Effector memory CD4-positive, alpha-beta T cell (primary cell): ENCODE measurements at regions not wholly inside any gene's neighbourhood (a gene's known extent, or its start where the extent isn't known, plus 50 kb on each side); places are given as distances from the start of the nearest gene placed in this dataset.
"Not testable (repeated sequence)": the region's sequence is repeated elsewhere in the genome, so short reads cannot be mapped to it uniquely, and the experiment has no call there.

Experiments
- DNase-seq, 3 donors: peaks; one replicate each; pipeline ENCODE4 v3.0.0-alpha.2; 2020
- H3K27ac ChIP-seq: 2 replicates; pipeline ENCODE4 v1.7.0; 2013; ENCODE audit warnings: mild to moderate bottlenecking, low read length, moderate library complexity; ENCODE audit not compliant: insufficient read depth, poor library complexity, severe bottlenecking
- H3K27me3 ChIP-seq: replicated peaks from 2 replicates; pipeline ENCODE4 v1.7.0; 2013; ENCODE audit warnings: mild to moderate bottlenecking, low read length; ENCODE audit not compliant: insufficient read depth, control insufficient read depth, poor library complexity, severe bottlenecking
- H3K36me3 ChIP-seq: 2 replicates; pipeline ENCODE4 v1.7.0; 2013; ENCODE audit warnings: mild to moderate bottlenecking, low read length, moderate library complexity; ENCODE audit not compliant: control insufficient read depth, insufficient read depth
- H3K4me1 ChIP-seq: 2 replicates; pipeline ENCODE4 v1.7.0; 2013; ENCODE audit warnings: low read length, mild to moderate bottlenecking; ENCODE audit not compliant: control insufficient read depth, insufficient read depth, poor library complexity, severe bottlenecking
- H3K4me3 ChIP-seq: 2 replicates; pipeline ENCODE4 v1.7.0; 2013; ENCODE audit warnings: low read length, low read depth, mild to moderate bottlenecking; ENCODE audit not compliant: insufficient read depth, poor library complexity, severe bottlenecking
- H3K9me3 ChIP-seq: 2 replicates; pipeline ENCODE4 v1.7.0; 2013; ENCODE audit warnings: mild to moderate bottlenecking, low read length, moderate library complexity; ENCODE audit not compliant: control insufficient read depth

DNA sequence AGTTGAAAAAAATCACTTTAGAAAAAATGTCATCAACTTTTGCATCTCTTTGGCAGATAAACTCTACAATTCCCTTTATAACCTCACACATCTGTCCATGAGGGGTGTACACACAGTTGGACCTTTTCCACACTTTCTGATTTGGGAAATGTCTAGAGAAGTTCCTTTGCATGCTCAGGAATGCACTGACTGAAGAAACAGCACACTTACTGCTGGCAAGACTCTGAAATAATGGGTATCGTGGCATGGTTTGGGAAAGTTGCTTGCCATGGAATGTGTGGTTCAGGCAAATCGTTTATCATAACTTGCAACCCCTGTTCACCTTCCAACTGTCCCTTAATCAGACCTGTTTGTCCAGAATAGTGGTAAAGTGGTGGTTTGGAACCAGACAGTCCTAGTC lies 135.3 kb upstream of the TGFBR2 start:
- Histone ChIP-seq H3K36me3 (no peaks in the 10 kb centered on the region), H3K27ac (no peak overlapping the region), H3K4me1 (no peaks in the 10 kb centered on the region), H3K4me3 (no peak overlapping the region), H3K9me3 (no peaks in the 10 kb centered on the region), H3K27me3 (no peaks in the 10 kb centered on the region)
- DNase-seq = no peak

DNA sequence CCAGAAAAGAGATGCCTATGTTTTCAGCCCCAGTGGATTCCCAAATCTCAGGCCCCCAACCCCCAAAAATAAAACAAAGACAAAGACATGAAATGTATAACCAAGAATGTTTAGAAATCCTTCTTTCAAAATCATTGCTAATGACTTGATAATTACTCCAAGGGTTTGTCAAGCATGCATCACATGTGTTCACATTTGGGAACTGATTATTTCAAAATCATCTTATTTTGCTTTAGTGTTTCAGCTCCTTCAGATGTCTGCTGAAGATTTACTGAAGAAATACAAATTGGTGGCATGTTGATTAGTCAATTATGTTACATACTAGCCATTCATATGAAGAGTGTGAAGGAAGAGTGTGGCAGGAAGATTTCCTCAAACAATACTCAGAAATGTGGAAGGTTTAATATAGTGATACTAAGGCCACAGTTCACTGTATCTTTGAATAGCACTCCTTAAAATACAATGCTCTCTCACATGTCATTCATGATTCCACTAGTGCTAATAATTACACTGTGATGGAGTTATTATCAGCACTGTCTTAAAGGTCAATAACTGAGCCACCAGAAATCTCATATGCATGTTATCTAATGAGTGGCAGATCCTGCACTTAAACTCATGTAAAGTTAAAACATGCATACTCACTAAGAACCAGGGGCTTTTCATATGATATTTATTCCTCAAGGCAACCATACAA lies 134.5 kb upstream of the TGFBR2 start:
- Histone ChIP-seq H3K36me3 (no peaks in the 10 kb centered on the region), H3K27me3 (no peaks in the 10 kb centered on the region), H3K4me3 (no peak overlapping the region), H3K27ac (no peak overlapping the region), H3K9me3 (no peaks in the 10 kb centered on the region), H3K4me1 (no peaks in the 10 kb centered on the region)
- no peak for DNase-seq

DNA sequence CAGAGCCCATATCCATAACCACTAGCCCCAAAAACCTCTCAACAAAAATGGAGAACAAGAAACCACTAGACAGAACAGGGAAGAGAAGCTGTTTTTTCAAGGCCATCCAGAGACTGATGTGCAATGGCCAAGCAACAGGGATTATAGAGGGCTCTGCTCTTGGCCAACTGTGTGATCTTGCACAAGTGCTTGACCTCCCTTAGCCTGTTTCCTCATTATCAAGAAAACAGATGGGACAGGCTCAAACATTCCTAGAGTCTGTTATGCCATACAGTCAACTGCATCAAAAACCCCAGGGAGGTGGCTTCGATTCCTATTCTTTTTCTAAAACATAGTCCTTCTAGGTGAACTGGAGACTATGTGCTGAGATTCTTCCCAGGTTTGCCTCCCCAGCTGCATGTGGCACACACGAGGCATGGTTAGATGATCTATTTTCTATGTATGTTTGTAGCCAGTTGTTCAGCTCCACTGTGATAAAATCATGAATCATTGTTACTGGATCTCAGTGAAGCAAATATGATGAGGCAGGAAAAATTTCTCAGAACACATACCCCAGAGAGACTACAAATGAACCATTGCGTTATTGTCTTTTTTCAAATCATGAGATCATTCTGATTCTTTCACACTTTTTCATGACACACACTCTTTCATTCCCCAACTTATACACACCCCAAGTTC lies 132.9 kb upstream of the TGFBR2 start:
- DNase-seq = no peak
- H3K27me3 ChIP-seq = no peaks in the 10 kb centered on the region
- H3K4me3 ChIP-seq = no peak overlapping the region
- no peaks in the 10 kb centered on the region for H3K4me1 ChIP-seq
- no peaks in the 10 kb centered on the region for H3K36me3 ChIP-seq
- H3K9me3 ChIP-seq = no peaks in the 10 kb centered on the region
- no peak overlapping the region for H3K27ac ChIP-seq

DNA sequence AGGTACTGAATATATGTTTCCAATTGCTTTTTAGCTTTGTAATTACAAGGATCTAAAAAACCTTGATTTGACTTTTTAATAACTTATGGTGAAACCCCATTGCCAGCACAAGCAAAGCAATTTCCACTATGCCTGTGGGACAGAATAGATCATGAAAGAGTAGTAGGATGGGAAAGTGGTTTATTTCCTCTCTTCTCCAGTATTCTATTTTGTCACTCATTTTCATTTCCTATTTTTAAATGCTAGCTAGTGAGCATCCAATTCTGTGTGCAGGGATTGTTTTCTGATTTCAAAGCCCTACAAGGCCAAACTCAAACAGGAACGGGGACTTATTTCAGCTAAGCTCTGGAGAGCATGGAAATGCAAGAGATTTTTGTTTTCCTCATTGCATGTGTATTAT lies 132.0 kb upstream of the TGFBR2 start:
- no peaks in the 10 kb centered on the region for H3K27me3 ChIP-seq
- H3K27ac ChIP-seq = no peak overlapping the region
- no peaks in the 10 kb centered on the region for H3K9me3 ChIP-seq
- no peak overlapping the region for H3K4me3 ChIP-seq
- no peak for DNase-seq
- H3K4me1 ChIP-seq = no peaks in the 10 kb centered on the region
- H3K36me3 ChIP-seq = no peaks in the 10 kb centered on the region

DNA sequence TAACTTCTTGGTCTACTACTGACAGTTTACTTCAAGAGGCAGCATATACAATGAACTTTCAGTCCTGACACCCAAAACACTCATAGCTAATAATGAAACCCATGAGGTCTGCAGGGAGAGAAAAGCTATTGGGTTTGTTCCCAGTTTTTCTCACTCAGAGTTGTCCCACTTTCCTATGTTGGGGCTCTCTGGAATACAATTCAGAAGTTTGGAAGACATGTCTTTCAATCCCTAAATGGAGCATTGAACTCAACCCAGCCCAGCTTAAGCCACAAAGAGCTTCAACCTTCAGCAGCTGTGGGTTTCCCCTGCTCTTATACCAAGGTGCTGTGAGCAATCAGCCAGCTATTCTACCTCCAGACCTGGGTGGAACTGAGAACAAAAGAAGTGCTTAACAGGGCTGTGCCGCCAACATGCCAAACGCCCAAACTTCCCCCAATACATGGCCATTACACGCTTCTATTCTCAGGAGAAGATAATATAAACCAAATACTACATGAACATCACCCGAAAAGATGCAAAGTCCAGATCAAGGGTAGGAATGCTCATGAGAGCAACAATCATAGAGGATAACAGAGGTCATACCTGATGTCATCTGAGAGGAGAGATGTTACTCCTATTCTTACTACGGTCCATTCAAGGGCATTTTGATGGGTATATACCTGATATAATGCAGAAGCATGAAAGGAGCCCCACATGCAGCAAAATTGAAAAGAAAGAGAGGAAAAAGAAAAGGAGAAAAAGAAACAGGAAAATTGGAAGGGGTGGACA lies 131.2 kb upstream of the TGFBR2 start:
- H3K27ac ChIP-seq = no peak overlapping the region
- no peak for DNase-seq
- H3K9me3 ChIP-seq = no peaks in the 10 kb centered on the region
- H3K4me3 ChIP-seq = no peak overlapping the region
- H3K4me1 ChIP-seq = no peaks in the 10 kb centered on the region
- no peaks in the 10 kb centered on the region for H3K27me3 ChIP-seq
- H3K36me3 ChIP-seq = no peaks in the 10 kb centered on the region

DNA sequence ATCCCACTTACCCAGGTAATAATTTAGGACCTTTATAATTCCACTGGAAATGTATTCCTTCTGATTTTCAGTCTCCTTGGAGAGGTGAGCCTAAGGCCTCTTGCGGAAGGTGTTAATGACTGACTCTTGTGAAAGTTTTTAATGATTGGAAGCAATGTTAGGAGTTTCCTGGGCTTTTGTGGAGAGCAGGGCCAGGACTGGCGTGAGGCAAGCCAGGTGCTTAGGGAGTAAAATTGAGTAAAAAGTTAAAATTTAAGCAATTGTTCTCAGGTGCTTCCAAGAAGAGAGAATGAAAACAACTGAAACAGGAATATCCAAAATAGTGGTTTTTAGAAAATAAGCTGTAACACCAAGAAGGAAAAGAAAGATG lies 130.6 kb upstream of the TGFBR2 start:
- no peak for DNase-seq
- no peak overlapping the region for H3K4me3 ChIP-seq
- no peaks in the 10 kb centered on the region for H3K36me3 ChIP-seq
- no peaks in the 10 kb centered on the region for H3K9me3 ChIP-seq
- H3K27ac ChIP-seq = no peak overlapping the region
- H3K27me3 ChIP-seq = no peaks in the 10 kb centered on the region
- H3K4me1 ChIP-seq = no peaks in the 10 kb centered on the region

DNA sequence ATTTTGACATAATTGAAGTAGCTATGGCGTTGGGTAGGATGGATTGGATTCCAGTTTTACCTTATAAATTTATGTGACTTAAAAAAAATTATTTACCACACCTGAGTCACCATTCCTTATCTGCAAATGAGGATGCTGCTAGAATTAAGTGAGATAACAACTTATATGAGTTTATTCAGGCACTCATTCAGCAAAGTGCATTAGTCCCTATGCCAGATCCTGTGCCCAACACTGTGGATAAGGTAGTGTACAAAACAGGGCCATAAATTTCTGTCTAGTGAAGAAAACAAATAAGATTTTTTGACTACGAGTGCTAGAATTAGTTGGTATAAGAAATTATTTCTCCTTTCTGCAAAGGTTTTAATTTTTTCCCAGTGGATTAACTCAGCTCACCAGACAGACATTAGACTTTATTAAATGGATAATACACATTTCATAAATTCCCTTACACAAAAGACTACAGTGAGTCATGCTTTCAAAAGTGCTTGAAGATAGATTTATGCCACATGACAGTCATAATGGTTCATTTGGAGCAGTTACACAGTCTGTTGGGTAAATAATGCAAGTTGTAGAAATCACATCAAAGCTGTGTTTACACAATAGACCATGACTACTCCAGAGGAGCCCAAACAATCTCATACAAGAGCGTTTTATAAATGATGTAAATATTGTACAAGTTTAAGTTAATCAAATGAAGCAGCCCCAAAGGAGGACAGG lies 129.9 kb upstream of the TGFBR2 start:
- no peaks in the 10 kb centered on the region for H3K4me1 ChIP-seq
- no peak overlapping the region for H3K27ac ChIP-seq
- H3K27me3 ChIP-seq = no peaks in the 10 kb centered on the region
- DNase-seq = no peak
- no peak overlapping the region for H3K4me3 ChIP-seq
- no peaks in the 10 kb centered on the region for H3K36me3 ChIP-seq
- H3K9me3 ChIP-seq = no peaks in the 10 kb centered on the region

DNA sequence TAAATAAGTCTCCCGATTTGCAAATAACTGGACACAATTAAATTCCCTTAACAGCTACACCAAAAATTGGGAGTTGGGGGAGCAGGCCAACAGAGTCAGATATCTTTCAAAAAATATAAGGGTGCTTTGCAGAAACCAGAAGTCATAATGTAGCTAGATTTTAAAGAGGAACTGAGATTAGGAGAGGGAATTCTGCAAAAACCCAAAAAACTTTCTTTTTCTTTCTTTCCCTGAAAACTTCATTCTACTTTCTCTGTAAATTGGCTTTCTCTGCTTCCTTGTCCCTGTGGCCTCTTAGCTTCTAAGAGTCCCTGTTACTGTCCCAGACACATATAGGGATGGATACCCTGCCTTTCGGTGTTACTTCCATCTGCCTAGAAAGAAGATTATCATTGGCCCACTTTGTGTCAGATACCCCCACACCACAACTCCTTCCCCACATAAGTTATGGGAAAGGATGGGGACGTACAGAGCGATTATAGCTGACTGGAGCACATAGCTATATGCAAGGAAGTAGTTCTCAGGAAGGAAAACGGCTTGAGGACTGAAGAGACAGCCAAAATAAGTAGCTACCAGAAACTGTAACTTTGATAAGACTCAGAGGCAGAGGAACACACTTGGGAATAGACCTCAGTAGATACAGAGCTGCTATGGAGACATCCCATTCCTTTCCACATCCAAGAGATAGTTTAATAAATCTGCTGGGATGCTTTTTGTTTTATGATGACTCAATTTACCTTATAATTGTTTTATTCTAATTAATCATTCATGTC lies 129.1 kb upstream of the TGFBR2 start:
- Histone ChIP-seq H3K4me1 (no peaks in the 10 kb centered on the region), H3K27ac (no peak overlapping the region), H3K27me3 (no peaks in the 10 kb centered on the region), H3K4me3 (no peak overlapping the region), H3K36me3 (no peaks in the 10 kb centered on the region), H3K9me3 (no peaks in the 10 kb centered on the region)
- DNase-seq = no peak

DNA sequence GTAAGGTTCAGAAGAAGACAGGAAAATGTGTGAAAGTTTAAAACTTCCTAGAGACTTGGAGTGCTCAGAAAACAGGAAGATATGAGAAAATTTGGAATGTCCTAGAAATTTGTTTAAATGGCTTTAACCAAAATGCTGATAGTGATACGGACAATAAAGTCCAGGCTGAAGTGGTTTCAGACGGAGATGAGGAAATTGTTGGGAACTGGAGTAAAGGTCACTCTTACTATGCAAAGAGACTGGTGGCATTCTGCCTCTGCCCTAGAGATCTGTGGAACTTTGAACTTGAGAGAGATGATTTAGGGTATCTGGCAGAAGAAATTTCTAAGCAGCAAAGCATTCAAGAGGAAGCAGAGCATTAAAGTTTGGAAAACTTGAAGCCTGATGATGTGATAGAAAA lies 126.7 kb upstream of the TGFBR2 start:
- H3K9me3 ChIP-seq, H3K27me3 ChIP-seq, H3K4me3 ChIP-seq, H3K27ac ChIP-seq, DNase-seq, H3K36me3 ChIP-seq, H3K4me1 ChIP-seq: not testable (repeated sequence)
